NCI-H2171 treated with DMSO at 0.1 percent for 48 hours (cell line): ENCODE measurements at regions not wholly inside any gene's neighbourhood (a gene's known extent, or its start where the extent isn't known, plus 50 kb on each side); places are given as distances from the start of the nearest gene placed in this dataset.
"Not testable (repeated sequence)": the region's sequence is repeated elsewhere in the genome, so short reads cannot be mapped to it uniquely, and the experiment has no call there.

Experiments
- DNase-seq: peaks from one replicate; lab custom pipeline; 2025; lab: John Stamatoyannopoulos, UW

DNA sequence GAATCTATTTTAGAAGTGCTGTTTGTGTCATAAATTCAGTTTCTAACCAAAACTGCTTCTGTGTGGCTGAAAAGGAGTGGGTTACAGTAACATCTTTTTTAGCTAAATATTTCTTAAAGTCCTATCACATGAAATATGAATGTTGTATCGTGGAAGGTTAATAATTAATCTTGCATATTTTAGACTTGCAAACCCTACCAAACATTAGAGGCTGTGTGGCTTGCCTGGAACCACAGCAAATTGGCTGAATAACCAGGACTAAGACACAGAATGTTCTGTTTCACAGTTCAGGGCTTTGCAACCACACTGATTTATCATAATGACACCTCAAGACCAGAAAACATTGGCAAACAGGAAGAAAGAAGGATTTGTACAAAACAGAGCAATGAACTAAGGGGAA, 208.9 kb upstream of the CNTNAP5 start:
- DNase-seq = no peak

DNA sequence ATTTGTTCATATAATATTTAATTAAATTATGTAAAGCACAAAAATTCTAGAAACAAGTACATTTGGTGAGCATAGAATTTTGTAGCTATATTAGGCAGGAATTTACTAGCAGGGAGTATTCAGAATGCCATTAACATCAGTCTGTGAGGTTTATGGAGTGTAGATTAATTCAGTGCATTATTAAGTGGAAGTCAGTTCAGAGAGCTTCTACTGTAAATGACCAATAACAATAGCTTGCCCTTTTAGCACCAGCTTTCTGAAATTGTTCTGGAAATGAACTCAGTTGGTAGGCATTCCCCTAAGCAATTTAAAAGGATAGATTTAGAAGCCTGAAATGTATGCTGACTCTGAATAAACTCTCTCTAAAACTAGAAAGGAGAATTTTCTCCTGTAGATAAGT, 208.2 kb upstream of the CNTNAP5 start:
- no peak for DNase-seq

DNA sequence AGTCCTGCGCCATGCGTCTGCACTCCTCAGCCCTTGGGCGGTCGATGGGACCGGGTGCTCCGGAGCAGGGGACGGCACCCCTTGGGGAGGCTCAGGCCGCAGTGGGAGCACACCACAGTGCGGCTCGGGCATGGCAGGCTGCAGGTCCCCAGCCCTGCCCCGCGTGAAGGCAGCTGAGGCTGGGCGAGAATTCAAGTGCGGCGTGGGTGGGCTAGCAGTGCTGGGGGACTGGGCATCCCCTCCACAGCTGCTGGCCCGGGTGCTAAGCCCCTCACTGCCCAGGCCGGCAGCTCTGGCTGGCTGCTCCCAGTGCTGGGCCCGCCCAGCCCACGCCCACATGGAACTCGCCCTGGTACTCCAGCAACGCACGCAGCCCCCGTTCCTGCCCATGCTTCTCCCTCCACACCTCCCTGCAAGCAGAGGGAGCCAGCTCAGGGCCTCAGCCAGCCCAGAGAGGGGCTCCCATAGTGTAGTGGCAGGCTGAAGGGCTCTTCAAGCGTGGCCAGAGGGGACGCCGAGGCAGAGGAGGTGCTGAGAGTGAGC, 198.3 kb upstream of the CNTNAP5 start:
- no peak for DNase-seq

DNA sequence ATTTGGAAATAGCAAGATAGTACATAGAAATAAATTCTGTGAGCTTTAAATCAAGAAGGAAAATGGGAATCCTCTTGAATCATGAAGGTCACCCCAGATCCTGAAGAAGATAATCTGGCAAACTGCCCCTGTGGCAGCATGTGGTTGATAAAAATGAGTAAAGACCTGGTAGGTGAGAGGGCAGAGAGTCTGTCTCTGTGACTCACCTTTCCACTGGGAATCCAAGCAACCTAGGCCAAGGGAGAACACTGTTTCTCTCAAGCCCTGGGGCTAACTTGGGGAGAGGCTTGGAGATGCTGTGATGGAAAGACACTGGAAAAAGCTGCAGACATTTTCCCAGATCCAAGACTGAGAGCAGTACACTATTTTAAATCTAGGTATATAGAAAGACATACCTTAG, 185.8 kb upstream of the CNTNAP5 start:
- no peak for DNase-seq

DNA sequence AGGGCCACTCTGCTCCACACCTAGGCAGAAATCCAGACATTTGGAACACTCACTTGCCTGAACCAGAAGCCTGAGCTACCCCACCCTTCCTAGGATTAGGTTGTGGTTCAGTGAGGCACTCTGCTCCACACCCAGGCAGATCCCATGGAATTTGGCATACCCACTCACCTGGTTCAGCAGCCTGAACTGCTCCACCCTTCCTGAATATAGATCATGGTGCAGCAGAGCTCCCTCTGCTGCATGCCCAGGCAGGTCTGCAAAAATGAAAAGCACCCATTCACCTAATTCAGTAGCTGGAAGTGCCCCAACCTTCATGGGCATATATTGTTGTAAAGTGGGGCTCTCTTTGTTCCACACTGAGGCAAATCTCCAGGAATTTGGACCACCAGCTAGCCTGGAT, 185.1 kb upstream of the CNTNAP5 start:
- no peak for DNase-seq

DNA sequence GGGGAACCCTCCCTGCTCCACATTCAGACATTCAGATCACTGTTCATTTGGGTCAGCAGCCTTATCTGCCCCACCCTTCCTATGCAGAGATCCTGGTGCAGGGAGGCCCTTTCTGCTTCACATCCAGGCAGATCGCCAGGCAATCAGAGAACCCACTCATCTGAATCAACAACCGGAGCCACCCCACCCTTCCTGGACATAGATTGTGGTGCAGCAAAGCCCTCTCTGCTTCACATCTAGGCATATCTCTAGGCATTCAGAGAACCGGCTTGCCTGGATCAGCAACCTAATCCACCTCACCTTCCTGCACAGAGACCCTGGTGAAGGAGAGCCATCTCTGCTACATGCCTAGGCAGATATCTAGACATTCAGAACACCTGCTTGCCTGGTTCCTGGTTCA, 184.5 kb upstream of the CNTNAP5 start:
- no peak for DNase-seq

DNA sequence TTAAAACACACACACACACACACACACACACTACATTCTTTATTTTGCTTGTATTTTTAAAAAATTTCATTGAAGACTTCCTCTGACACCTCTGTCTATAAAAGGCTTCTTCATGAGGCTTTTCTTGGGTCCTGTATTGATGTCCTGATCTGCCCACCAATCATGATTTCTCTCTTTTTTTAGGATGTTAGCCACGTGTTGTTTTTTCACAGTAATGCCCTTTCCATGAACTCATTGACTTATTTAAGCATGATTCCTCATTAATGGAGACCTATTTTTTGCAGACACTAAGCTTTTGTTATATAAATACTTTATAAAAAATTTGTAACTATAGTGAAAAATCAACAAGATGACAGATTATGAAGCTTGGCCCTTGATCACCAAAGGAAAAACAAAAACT, 173.8 kb upstream of the CNTNAP5 start:
- DNase-seq = no peak

DNA sequence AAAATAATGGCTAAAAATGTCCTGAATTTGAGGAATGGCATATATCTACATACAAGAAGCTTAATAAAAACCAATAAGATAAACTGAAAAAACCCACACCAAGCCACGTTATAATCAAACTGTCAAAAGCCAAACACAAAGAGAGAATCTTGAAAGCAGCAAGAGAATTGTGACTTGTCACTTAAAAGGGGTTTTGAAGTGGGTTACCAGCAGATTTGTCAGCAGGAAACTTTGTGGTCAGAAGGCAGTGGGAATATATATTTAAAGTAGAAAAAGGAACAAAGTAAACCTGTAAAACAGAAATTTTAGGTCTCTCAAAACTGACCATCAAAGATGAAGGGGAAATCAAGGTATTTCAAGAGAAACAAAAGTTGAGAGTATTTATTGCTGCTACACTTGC, 171.9 kb upstream of the CNTNAP5 start:
- DNase-seq = no peak

DNA sequence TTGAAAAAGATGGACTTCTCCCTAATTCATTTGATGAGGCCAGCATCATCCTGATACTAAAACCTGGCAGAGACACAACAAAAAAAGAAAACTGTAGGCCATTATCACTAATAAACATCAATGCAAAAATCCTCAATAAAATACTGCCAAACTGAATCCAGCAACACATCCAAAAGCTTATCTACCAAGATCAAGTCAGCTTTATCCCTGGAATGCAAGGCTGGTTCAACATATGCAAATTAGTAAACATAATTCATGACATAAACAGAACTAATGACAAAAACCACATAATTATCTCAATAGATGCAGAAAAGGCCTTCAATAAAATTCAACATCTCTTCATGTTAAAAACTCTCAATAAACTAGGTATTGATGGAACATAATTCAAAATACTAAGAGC, 166.1 kb upstream of the CNTNAP5 start:
- not testable (repeated sequence) for DNase-seq

DNA sequence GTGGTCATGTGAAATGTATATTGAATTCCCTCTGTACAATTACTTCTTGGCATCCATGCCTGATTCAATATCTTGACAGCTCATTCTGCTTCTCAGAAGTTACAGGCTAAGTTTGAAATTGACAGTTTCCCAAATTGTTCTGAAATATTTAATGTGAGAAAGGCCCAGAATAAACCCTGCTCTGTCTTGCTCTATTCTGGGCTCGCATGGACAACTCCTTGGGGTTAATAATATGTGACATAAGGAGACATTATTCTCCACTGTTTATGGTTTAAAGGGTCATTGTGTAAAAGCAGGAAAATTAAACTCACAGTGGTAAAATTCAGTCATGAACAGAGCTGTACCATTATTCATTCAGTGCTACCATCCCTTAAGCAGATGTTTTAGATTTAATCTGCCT, 160.7 kb upstream of the CNTNAP5 start:
- DNase-seq = no peak

DNA sequence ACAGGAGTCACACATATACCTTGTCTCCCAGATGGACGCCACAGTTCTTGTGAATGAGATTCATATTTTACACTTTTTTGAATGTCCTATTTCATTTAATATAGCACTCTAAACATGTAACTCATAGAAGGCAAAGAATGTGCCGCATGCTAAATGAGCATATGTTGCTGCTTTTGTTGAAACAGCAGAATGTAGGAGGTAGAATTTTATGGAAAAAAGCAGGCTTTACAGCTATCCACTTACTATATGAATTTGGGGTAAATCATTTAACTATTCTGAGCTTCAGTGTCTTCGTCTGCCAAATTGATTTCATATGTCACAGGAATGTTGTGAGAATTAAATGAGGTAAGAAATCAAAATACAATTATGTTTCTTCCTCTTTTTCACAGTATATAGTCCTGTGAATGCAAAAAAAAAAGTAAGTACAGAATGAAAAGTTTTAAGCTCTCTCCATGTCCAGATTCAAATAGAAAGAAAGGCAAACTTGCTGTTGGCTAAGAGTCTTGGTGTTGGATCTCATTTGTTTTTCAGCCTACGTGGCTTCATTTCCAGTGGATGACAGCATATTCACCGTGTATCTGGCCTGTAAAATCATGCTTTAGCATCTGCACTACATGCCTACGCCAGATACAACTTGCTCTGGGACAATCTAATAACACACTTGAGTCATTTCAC, 154.7 kb upstream of the CNTNAP5 start:
- DNase-seq = no peak

DNA sequence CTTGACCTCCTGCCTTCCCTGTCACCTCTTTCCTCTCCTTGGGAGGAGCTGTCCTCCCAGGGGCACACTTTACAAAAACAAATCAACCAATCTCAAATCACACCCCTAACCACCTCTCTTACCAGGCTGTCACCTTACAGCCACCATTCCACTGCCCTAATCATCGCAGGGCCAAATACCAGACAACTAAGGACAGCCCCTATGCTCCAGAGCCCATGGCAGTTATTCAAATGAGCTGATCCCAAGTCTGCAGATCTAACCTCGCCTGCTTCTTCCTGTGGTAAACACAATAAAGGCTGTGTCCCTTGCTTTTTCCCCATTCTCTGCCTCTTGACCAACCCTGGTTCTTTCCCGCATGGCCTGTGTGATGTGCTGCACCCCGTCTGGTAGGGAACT, 154.2 kb upstream of the CNTNAP5 start:
- DNase-seq = no peak

DNA sequence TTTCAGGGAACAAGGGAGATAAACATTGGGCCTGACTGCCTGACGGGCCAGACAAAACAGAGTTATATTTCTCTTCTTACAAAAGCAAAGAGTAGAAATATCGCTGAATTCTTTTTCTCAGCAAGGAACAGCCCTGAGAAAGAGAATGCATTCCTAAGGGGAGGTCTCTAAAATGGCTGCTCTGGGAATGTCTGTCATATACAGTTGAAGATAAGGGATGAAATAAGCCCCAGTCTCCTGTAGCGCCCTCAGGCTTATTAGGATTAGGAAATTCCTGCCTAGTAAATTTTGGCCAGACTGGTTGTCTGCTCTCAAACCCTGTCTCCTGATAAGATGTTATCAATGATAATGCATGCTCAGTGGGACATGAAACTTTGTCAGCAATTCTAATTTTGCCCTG, 134.9 kb upstream of the CNTNAP5 start:
- no peak for DNase-seq

DNA sequence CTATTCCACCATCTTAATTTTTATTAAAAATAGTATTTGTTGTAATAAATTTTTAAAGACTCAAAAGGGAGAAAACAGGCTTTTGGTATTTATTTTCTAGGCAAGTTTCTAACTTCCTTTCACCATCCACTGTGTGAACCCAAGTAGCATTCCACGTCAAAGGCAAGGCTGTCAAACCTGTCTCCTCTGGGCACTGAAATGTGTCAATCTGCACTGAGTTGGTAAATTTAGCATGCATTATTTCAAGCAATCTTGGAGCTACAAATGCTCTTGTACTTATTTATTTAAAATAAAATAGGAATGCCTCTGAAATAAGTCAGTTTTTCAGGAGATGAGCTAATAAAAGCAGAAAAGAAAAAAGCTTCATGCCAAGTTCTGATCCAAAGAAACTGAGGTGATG, 130.9 kb upstream of the CNTNAP5 start:
- no peak for DNase-seq

DNA sequence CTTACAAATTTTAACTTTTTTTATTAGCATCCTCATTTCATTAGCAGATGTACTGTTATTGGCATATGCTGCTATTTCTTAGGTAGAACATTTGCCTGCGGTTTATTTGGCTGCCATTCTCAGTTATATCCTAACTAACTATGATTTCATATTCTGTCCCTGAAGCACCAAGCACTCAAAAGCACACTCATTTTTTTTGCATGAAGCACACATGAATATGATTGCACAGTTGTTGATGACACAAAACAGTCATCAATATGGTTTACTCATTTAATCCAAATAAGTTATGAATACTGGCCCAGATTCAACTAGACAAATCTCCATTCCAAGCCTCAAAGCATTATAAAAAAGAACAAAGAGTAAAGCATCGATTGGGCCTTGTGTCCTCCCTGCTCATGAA, 129.4 kb upstream of the CNTNAP5 start:
- DNase-seq = no peak

DNA sequence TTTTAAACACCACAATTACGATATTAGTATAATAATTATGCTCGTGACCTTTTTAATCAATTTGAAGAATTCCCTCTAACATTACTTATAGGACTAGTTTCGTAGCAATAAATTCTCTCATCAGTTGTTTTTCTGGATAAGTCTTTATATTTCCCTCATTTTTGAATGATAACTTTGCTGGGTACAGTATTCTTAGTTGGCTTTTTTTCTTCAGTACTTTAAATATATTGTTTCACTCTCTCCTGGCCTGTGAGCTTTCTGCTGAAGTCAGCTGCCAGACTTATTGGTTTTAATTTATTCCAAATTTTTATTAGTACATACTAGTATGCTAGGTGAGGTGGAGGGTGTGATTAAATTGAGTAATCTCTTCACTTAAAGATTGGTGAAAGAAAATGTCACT, 123.8 kb upstream of the CNTNAP5 start:
- no peak for DNase-seq

DNA sequence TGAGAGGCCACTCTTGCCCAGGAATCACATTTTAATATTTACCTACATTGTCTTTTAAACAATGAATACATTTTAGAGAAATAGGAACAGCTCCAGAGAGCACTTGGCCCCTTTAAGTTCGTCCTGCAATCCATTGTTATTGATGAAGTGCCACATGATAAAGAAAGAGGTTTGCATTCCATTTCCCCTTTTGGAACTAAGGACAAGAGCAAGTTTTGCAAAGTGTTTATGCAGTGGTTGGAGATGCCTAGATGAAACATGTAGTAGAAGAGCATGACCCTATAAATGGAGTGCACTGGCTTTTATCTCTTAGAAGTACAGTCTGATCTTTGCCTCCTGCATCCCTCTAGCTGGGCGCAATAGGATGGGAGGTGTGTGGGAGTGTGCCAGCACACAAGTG, 118.7 kb upstream of the CNTNAP5 start:
- DNase-seq = no peak

DNA sequence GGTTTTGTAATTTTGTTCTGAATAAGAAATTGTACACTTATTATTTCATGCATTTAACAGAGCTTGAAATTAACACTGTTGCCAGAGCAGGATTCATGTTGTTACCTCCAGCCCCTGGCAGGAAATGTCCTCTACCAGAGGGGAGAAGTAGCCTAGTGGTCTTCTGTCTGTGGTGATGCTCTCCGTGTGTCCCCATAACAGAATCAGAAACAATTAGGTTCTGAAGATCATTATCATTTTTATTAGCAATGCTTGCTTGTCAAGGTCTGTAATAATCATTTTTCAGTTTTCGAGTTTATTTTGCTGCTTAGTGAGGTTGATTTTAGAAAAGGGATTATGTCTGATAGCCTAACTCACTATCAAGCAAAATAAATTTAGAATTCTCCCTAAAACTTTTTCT, 116.6 kb upstream of the CNTNAP5 start:
- no peak for DNase-seq

DNA sequence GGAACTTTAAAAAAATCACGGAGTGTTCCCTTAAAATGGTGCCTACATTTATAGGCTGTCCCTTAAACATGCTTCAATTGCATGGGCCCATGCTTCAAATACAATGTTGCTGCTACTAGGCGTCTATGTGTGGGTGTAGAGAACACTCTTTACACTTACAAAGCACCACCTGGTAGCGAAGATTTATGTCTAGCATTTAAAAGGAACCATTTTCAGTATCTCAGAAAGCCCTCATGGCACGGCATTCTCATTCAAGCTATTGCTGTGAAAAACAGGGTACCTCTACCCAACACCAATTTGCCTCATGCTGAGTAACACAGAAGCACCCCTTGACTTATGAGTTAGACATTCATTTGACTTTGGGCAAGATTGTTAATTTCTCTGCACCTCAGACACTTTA, 112.9 kb upstream of the CNTNAP5 start:
- no peak for DNase-seq

DNA sequence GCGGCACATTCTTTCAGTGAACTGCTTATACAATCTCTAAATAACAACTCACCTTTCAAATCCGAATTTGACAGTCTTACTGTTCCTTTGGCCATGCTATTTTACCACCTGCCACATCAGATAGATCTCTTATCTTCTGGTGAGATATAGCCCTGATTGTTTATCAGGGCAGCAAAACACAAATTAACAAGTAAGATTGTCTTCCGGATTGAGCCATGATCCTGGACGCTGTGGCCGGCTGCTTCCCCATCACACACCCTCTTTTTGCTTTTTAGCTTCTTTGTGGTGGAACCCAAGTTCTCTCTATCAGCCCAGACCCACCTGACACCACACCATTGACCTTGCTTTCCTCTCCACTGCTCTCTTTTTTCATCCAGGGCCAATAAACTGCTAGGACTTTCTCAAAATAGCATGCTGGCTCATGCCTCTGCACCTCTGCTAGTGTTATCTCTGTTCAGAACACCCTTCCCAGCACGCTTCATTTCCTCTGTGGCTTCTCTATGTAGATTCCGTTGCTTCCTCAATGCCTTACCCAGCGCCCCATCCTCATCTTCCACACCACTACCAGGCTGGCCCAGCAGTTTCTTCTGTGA, 111.8 kb upstream of the CNTNAP5 start:
- DNase-seq = no peak

DNA sequence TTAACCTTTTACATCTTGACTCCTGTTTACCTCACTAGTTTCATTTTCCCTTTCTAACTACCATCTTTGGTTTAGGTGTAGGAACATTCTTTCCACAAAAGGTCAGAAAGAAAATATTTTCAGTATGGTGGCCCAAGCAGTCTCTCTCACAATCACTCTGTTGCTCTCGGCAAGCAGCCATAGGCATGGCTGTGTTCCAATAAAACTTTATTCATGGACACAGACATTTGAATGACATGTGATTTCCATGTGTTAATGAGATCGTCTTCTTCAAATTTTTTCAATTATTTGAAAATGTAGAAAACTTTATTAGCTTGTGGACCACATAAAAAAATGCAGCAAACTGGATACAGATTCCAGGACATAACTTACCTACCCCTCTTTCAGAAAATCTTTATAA, 109.7 kb upstream of the CNTNAP5 start:
- no peak for DNase-seq

DNA sequence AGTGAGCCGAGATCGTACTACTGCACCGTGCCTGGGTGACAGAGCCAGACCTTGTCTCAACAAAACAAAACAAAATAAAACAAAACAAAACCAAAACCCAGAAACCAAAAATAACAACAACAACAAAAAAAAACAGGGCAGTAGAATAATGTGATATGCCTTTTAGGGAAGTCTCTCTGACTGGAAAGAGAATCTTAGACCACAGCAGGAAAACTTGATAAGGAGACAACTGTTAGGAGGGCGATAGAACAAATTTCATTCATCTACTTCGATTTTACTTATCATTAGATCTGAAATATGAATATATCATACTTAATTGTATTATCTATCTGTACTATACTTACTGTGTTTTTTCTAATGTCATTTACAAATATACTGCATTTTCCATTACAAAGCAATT, 109.0 kb upstream of the CNTNAP5 start:
- no peak for DNase-seq

DNA sequence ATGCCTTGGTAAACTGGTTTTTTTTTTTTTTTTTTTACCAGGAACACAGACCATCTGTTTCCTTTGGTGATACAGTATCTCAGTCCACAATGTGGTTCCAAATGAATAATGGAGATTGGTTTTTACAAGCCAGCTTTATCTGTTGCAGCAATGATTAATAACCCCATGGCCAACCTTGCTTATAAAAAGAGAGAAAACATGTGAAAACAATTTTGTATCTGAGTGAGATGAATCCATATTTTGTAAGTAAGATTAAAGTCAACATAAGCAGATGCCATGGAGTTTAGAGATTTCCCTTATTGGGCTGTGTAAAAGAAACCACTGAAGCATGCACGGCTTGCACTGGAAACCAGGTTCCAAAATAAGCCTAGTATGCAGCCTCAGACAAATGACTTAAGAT, 108.6 kb upstream of the CNTNAP5 start:
- peak; percentile 90 for DNase-seq

DNA sequence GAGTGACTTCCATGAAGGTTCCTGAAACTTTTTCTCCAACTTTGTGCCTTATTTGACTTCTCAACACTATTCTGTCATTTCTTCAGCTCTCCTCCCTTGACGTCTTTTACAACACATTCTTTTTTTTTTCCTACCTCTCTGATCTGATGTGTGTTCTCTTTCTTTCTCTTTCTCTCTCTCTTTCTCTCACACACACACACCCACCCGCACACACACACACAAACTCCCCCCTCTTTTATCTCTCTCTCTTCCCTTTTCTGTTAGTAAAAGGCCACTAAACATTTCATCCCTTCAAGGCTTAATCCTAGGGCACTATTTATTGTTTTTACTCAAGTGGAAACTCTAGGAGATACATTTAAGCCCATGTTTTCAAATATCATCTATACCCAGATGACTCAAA, 107.8 kb upstream of the CNTNAP5 start:
- no peak for DNase-seq
